Neutrophil (primary cell): ENCODE measurements at regions not wholly inside any gene's neighbourhood (a gene's known extent, or its start where the extent isn't known, plus 50 kb on each side); places are given as distances from the start of the nearest gene placed in this dataset.

ENCODE experiments used
- H3K27ac ChIP-seq: fragments of 200-600 bp; sonication (generic); 2 replicates; pipeline ENCODE4 v1.5.1; 2016; ENCODE audit warnings: mild to moderate bottlenecking, moderate library complexity
- H3K27me3 ChIP-seq: fragments of 200-600 bp; sonication (generic); 2 replicates; pipeline ENCODE4 v1.6.0; 2016; ENCODE audit warnings: mild to moderate bottlenecking
- H3K36me3 ChIP-seq: fragments of 200-600 bp; sonication (generic); 2 replicates; pipeline ENCODE4 v1.5.1; 2017
- H3K4me1 ChIP-seq, 2 experiments: fragments of 200-600 bp in 1 of 2; sonication (generic) in 1 of 2; 1 replicate in 1 of 2; 2 replicates in 1 of 2; pipeline versions ENCODE4 v1.5.1 to v1.6.1; 2013 to 2016; ENCODE audit warnings: low read depth in 1 of 2, low read length in 1 of 2, mild to moderate bottlenecking in 1 of 2, moderate library complexity in 1 of 2; ENCODE audit not compliant: control insufficient read depth in 1 of 2, insufficient read depth in 1 of 2
- H3K4me3 ChIP-seq, 2 experiments: fragments of 200-600 bp in 1 of 2; sonication (generic) in 1 of 2; 1 replicate in 1 of 2; 2 replicates in 1 of 2; pipeline ENCODE4 v1.5.1; 2013 to 2016; ENCODE audit warnings: low read depth in 1 of 2, low read length in 1 of 2, mild to moderate bottlenecking in 1 of 2, moderate library complexity in 1 of 2
- H3K9me3 ChIP-seq: fragments of 200-600 bp; sonication (generic); 2 replicates; pipeline ENCODE4 v1.5.1; 2016
- TF ChIP-seq, protein P1 (sequence below): fragments of 200-600 bp; sonication (generic); IDR thresholded peaks from 2 replicates; pipeline ENCODE4 v1.5.1; 2016; ENCODE audit warnings: antibody characterized with exemption

DNA sequence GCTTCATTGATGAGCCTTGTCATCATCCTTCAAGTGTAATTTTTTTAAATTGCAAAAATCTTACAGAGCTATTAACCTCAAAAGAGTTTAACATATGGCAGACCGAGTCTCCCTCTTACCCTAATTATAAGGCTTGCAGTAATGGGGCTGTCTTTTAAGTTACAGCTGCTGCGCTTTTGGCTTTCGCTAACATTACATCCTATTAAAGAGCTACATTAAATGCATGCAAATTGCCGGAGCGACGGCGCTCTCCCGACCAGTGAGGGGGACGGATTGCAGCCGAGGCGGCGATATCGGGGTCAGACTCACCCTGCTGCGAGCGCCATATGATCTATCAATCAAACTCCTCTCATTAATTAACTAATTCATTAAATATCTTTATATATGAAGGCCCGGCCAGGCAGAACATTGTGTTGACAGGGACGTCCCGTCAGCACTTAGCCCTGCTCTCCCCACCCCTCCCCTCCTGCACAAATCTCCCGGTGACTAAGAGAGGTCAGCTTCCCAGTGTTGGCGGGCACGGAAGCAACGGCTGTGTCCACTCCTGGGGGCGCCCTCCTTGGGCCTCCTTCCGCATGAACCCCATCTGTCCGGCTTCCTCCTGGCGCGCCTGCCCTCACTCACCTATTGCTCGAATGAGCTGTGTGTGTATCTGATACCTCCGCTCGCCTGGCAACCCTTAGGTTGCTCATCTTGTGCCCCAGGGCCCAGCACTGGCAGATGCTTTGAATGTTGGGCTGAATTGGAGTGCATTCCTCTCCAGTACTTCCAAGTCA, 156.0 kb upstream of the CADM1 start:
- Histone ChIP-seq H3K4me3 (no peak overlapping the region), H3K9me3 (no peaks in the 10 kb centered on the region), H3K27ac (no peak overlapping the region), H3K27me3 (peaks cover 88% of the 10 kb centered on the region), H3K4me1 (no peaks in the 10 kb centered on the region), H3K36me3 (no peaks in the 10 kb centered on the region)
- TF ChIP-seq, protein P1, sequence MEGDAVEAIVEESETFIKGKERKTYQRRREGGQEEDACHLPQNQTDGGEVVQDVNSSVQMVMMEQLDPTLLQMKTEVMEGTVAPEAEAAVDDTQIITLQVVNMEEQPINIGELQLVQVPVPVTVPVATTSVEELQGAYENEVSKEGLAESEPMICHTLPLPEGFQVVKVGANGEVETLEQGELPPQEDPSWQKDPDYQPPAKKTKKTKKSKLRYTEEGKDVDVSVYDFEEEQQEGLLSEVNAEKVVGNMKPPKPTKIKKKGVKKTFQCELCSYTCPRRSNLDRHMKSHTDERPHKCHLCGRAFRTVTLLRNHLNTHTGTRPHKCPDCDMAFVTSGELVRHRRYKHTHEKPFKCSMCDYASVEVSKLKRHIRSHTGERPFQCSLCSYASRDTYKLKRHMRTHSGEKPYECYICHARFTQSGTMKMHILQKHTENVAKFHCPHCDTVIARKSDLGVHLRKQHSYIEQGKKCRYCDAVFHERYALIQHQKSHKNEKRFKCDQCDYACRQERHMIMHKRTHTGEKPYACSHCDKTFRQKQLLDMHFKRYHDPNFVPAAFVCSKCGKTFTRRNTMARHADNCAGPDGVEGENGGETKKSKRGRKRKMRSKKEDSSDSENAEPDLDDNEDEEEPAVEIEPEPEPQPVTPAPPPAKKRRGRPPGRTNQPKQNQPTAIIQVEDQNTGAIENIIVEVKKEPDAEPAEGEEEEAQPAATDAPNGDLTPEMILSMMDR: no peak

DNA sequence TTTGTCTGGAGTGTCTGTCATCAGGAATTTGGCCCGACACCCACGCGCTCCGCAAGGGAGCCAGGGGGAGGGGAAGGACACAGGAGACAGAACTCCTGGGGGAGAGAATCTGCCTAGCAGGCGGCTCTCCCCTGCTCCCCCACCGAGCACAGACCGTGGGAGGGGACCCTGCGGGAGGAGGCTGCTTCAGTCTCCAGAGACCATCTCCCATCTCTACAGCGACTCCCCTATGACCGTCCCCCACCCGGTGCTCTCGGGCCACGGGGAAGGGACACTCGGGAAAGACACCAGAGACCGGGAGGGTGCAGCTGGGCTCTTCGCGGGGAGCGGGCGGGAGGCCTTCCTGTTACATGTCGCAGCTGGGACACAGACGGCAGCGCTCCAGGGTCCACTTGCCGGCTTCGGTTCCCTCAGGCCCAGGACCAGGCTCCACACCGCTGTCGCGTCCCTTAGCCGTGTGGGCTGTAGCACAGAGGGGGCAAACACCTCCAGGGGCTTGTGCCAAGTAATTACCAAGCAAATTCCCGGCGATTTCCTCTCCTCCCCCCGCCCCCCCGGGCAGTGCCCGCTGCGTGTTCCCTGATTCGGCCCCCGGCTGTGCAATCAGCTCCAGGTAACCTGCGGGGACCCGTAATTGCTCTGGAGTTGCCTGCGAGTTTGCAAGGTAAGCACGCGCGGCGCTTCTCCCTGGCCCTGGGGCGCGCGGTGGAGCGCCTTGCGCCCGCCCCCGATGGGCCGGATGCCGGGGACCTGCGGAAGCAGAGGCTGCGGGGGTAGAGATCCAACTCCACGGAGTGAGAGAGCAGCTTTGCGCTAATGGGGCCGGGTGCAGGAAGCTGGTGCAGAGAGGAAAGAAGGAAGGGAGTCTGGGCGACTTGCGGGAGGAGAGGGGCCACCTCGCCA, 155.1 kb upstream of the CADM1 start:
- H3K4me3 ChIP-seq: no peak overlapping the region

DNA sequence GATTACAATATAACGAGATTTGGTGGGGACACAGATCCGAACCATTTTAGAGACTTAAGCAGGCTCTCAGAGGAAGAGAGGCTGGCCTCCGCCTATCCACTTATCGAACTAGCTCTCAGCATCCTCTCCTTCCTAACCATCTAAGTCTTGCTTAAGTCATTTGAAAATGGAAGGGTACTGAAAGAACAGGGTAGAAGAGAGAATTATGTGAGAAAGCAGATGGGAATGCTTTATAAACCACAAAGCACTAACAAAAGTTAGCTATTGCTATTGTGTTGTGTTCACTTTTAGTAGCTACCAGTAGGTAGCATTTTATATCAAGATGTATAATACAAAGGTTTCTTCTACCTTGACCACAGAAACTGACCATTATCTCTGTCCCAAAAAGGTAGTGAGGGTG, 153.4 kb upstream of the CADM1 start:
- no peaks in the 10 kb centered on the region for H3K4me1 ChIP-seq
- no peak overlapping the region for H3K4me3 ChIP-seq
- no peaks in the 10 kb centered on the region for H3K36me3 ChIP-seq
- TF ChIP-seq, protein P1: no peak
- no peak overlapping the region for H3K27ac ChIP-seq
- peaks cover 75% of the 10 kb centered on the region for H3K27me3 ChIP-seq
- H3K9me3 ChIP-seq: no peaks in the 10 kb centered on the region

More for the DNA sequence above, 155.1 kb upstream of the CADM1 start:
- no peak overlapping the region for H3K27ac ChIP-seq
- no peaks in the 10 kb centered on the region for H3K9me3 ChIP-seq
- no peaks in the 10 kb centered on the region for H3K4me1 ChIP-seq
- TF ChIP-seq, protein P1: no peak
- no peaks in the 10 kb centered on the region for H3K36me3 ChIP-seq
- peaks cover 85% of the 10 kb centered on the region for H3K27me3 ChIP-seq

DNA sequence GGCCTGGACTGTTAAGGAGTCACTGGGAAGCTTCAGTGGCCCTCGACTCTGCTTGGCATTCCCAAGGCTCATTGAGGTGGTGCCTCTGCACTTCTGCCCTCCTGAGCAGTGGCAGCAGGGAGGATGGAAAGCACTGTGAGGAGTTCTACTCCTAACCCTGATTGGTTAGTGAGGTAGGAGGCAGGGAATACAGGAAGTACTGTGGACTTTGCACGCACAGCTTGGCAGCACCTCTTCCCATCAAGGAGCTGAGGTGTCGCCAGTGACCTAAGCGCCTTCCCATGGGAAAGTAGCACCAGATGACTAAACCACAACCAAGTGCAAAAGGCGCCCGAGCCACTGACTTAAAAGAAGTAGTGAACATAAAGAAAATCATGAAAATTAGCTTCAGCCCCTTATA, 152.5 kb upstream of the CADM1 start:
- H3K9me3 ChIP-seq: no peaks in the 10 kb centered on the region
- H3K4me1 ChIP-seq: no peaks in the 10 kb centered on the region
- no peak overlapping the region for H3K27ac ChIP-seq
- no peaks in the 10 kb centered on the region for H3K36me3 ChIP-seq
- TF ChIP-seq, protein P1: no peak
- no peak overlapping the region for H3K4me3 ChIP-seq
- peaks cover 70% of the 10 kb centered on the region for H3K27me3 ChIP-seq

DNA sequence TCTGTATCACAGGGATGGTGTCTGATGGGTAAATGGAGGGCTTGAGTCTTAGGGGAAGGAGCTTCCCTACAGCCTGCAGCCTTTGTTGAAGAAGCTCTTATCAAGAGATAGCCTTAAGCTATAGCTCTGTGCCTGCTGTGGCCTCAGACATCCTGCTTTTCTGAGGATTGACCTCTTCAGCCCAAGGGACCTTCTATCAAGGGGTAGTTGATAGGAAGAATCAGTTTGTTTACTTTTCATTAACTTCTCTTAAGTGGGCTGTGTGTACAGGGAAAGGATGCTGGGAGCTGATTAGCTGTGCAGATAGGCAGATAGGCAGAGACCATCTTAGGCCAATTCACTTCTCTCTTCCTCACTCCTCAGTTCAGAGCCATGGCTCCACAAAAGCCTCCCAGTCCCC, 151.8 kb upstream of the CADM1 start:
- Histone ChIP-seq H3K4me3 (no peak overlapping the region), H3K9me3 (no peaks in the 10 kb centered on the region), H3K27ac (no peak overlapping the region), H3K36me3 (no peaks in the 10 kb centered on the region), H3K4me1 (no peaks in the 10 kb centered on the region), H3K27me3 (peaks cover 64% of the 10 kb centered on the region)
- TF ChIP-seq, protein P1: no peak
